ENCODE measurements at regions not wholly inside any gene's neighbourhood (a gene's known extent, or its start where the extent isn't known, plus 50 kb on each side); places are given as distances from the start of the nearest gene placed in this dataset.
"Not testable (repeated sequence)": the region's sequence is repeated elsewhere in the genome, so short reads cannot be mapped to it uniquely, and the experiment has no call there.

DNA sequence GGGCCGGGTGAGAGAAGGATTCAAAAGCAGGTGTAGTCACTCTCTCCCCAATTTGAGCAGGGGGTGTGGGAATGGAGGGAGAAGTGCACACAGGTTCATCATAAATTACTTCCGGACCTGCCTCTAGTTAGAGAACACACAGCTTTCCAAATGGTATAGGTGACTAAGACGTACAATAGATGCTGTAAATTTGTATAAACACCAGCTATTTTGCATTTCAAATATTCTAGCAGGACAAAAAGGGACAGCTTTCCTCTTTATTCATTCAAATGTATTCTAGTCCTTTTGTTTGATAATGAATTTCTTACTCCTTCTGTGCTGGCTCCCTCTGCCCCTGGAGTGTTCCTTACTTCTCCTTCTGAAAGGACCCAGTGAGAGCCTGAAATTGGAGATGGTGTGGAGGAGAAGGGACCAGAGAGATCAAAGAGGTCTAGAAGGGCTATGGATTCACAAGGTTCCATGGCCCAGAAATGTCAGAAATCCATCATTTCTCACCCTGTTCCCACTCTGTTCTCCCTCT is 53.2 kb upstream of the SH3BP4 start:
- no peak for DNase-seq (ENCODE audit: low read depth, low spot score)

DNA sequence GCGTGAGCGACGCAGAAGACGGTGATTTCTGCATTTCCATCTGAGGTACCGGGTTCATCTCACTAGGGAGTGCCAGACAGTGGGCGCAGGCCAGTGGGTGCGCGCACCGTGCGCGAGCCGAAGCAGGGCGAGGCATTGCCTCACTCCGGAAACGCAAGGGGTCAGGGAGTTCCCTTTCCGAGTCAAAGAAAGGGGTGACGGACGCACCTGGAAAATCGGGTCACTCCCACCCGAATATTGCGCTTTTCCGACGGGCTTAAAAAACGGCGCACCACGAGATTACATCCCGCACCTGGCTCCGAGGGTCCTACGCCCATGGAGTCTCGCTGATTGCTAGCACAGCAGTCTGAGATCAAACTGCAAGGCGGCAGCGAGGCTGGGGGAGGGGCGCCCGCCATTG is 63.4 kb upstream of the SH3BP4 start:
- not testable (repeated sequence) for DNase-seq (ENCODE audit: low read depth, low spot score)

DNA sequence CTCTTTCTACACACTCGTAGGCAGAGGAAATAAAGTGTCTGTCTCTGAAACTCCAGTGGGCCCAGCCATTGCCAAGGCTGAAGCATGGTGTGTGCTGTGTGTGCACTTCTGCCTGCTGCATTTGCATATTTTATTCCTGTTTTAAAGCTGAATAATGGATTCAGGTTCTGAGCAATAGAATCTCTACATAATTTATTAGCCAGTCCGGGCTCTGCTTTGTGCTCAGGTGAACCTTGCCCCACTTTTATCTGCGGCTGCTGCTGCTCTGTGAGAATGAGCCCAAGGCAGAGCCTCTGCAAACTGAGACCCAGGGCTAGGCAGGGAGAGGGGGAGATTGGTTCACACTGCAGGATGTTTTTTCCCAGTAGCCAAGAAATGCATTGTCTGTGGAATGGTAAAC is 64.6 kb upstream of the SH3BP4 start:
- DNase-seq (ENCODE audit: low read depth, low spot score), result no peak

DNA sequence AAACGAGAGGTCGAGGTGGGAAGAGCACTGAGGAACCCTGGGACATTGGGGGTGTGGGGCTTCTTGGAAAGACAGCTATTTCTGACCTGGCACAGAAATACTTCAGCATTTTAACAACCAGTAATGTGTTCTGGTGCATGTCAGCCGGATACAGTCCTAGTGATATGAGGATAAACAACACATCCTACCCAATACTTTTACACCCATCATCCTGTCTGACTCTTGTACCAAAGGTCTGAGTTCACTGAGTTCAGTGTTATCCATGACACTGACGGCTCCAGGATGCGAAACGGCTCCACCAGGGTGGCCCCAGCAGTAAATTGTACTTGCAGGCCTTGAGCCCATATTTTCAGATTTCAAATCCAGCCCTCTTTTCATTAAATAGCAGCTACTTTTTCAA is 65.9 kb upstream of the SH3BP4 start:
- no peak for DNase-seq (ENCODE audit: low read depth, low spot score)

DNA sequence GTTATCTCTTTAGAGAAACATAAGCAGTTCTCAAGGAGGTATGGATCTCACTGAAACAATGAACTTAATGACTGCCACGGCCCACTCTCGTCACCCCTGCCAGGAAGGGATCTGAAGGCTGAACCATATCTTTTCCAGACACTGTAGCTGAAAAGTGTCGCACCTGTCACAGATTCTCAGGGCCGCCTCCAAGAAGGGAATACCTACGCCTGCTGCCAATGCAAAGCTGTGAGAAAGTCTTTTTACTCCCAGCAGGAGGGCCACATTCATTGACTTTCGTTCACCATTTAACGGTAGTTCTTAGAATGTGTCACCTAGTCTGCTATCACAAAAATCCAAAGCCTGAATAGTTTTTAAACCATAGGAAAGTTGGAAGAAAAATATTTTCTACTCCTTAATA is 66.7 kb upstream of the SH3BP4 start:
- no peak for DNase-seq (ENCODE audit: low read depth, low spot score)

DNA sequence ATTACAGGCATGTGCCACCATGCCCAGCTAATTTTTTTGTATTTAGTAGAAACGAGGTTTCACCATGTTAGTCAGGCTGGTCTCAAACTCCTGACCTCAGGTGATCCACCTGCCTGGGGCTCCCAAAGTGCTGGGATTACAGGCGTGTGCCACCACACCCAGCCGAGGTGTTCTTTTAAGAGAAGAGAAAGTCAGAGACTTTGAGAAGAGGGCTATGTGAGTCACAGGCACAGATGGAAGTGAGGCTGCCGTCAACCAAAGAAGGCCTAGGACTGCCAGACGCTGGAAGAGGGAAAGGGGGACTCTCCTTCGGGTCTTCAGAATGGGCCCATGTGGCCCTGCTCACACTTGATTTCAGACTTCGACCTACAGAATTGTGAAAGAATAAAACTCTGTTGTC is 67.2 kb upstream of the SH3BP4 start:
- DNase-seq (ENCODE audit: low read depth, low spot score), result no peak

DNA sequence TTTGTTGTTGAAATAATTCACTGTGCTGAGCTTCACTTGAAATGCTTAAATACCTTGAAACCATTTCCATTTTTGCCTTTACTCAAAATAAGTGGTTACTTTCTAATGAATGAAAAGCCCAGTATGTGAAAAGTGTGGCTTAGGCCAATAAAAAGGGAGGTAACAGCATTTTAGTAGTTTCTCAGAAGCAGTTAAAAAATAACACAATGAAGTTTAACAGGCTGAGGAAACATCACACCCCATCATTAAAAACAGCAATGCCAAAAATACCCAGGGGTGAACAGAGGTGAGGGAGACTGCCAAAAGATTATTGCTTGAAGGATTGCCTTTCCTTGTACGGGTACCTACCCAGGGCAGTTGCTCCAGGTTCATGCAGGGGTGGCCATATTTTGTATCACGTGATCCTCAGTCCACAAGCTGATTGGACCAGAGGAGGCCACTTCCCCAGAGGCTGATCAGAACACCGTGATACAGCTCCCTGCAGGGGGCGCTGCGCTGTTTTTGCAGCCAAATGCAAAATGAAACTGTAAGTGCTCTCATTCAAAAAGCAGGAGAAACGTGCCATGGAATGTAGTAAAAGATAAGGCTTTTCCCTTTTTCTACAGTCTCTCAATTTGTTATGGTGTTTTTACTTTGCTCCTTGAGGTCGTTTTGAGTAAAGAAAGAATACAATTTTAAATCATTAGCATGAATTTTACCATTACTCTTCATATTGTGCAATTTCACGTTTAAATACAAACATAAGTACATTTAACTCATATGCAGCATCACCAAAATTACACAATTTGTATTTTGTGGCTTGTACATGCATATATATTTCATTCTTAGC is 70.2 kb upstream of the SH3BP4 start:
- DNase-seq (ENCODE audit: low read depth, low spot score), result peak; percentile 83

DNA sequence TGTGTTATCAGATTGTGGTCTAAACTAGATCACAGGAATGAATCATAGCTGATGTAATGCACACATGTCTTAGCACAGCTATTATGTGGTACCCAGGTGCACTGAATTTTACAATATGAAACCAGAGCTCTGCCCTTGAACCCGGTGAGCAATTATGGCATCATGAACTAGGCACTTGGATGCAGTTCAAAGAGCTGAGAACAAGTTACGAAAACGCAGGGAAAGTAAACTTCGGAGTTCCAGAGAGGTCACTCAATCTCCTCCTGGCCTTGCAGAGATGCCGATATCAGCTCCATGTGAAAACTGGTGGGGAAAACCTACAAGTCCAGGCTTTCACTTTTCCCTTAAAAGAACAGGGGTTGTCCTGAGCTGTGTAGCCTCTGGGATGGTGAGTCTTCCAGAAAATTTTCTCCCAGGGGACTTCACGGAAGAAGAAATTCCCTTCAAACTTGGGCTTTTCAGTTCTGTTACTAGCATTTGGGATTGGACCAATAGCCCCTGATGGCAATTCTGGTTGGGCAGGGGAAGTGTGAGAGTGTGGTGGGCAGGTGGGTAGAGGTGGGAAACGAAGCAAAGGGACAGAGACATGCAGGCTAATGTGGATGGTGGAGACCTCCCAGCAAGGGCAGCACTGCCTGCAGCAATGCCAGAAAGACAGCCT is 71.1 kb upstream of the SH3BP4 start:
- DNase-seq (ENCODE audit: low read depth, low spot score), result no peak

DNA sequence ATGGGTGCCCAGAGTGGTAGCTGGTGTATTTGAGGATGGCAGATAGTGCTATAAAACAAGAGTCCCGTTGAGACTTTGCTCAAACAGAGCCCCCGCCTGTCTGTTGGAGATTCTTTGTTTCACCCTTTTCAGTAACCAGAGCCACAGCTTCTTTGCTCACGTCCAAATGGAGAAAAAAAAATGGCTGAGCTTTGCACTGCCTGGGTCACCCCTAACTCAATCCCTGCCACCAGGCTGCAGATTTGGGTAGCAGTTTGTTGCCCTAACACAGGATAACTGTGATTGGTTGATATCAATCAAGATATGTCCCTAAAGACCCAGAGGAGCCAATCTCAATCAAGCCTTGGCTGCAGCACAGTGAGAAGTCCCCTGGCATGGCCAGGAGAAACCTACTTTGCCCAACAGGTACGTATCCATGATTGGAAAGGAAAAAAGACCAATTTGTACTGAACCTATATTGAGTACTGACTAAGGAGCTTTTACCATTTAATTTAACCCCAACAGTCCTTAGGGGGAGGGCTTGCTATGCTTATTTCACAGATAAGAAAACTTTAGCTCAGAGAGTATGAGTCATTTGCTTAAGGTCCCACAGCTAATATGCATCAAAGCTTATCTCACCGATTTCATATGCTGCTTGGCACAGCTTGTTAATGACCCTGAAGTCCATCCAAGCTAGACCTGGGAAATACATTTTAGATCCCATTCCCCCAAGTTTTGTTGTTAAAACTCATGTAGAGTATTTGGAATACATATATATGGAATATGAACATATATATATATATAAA is 72.0 kb upstream of the SH3BP4 start:
- no peak for DNase-seq (ENCODE audit: low read depth, low spot score)

DNA sequence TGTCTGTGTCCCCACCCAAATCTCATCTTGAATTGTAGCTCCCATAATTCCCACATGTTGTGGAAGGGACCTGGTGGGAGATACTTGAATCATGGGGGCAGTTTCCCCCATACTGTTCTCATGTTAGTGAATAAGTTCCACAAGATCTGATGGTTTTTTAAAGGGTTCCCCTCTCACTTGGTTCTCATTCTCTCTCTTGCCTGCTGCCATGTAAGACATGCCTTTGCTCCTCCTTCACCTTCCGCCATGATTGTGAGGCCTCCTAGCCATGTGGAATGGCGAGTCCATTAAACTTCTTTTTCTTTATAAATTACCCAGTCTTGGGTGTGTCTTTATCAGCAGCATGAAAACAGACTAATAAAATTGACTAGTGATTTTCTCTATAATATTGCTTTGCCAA is 75.2 kb upstream of the SH3BP4 start:
- not testable (repeated sequence) for DNase-seq (ENCODE audit: low read depth, low spot score)

DNA sequence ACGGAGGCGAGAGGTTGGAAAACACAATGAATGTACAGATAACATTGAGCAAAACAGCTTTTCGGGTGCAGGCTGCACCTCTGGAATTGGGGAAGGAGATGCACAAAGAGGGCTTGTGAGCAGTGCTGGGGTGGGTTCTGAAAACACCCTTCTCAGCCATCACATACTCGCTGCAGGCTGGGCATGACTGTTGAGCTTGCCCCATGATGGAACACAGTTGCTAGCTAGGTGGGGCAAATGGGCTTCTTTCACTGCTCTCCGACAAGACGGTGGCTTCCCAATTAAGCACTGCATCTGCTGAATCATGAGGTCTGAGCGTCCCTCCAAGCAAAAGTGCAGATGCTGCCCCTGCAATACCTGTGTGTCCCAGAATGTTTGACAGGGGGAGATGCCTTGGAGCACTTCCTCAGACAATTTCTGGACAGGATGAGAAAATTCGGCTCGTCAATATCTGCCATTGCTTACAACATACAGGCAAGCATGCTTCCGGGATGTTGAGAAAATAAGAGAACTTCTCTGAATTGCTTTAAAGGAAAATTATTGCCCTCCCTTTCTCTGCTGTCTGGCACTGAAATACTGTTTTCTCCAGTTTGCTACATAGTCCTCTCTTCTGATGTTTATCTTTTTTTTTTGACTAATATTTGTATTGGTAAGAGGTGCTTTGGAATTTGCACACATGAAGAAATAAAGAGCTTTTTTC is 77.3 kb upstream of the SH3BP4 start:
- no peak for DNase-seq (ENCODE audit: low read depth, low spot score)

DNA sequence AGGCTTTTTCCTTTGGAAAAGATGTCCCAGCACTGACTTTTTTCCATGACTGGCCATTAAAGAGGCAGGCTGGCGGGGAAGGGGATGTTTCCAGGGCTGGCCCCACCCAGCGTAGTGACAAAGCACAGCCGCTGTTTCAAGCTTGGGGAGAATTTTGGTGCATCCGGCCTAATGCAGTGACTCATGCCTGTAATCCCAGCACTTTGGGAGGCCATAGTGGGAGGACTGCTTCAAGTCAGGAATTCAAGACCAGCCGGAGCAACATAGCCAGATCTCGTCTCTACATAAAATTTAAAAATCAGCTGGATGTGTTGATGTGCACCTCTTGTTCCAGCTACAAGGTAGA is 78.0 kb upstream of the SH3BP4 start:
- no peak for DNase-seq (ENCODE audit: low read depth, low spot score)

DNA sequence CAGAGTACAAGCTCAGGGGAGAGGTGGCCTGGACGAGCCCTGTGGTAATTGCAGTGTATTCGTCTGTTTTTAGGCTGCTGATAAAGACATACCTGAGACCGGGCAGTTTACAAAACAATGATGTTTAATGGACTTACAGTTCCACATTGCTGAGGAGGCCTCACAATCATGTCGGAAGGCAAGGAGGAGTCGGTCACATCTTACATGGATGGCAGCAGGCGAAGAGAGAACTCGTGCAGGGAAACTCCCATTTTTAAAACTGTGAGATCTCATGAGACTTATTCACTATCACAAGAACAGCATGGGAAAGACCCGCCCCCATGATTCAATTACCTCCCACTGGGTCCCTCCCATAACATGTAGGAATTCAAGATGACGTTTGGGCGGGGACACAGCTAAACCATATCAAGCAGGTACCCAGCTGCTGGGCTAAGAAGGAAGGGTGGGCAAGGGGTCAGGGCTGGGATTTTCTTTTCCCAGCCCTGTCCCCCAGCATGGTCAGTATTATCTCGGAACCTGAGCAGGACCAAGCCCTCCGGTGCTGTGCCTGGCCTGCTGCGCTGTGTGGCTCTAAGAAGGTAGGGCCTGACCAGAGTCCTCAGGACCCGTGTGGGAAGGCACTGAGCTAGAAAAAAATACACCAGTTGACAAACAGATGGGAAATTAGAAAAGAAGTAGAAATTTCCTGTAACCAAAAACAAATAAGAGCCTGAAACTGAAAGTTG is 78.6 kb upstream of the SH3BP4 start:
- no peak for DNase-seq (ENCODE audit: low read depth, low spot score)

DNA sequence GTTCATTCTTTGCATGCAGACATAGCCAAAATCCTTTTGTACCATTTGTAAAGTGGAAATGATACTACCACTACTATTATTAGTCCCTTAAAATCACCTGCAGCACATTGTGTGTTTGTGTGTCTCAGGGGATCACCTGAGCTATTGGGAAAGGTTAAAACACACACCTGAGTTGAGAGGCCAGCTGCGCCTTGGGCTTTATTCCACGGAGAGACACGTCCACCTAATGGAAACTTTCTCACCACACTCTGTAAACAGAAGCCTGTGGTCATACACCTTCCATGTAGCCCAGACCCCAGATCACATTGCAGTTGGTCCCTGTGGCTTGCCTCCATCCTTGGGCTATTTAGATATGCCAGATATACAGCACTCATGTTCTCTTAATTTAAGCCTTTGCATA is 81.8 kb upstream of the SH3BP4 start:
- DNase-seq (ENCODE audit: low read depth, low spot score), result no peak

DNA sequence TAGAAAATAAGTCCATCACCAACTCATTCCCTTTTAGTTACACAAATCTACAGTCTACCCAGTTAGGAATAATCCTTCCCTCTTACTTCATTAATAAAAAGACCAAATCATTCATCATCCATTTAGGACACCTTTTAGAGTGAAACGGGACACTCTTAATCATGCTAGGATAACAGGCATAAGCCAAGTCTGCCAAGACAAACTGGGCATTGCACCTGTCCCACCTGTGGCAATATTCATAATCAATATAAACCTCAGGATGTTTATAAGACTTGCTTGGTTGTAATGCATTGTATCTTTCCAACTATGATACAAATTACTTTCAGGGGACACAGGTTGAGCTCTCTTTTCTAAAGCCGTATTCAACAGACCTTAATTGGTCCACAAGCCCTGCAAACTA is 82.7 kb upstream of the SH3BP4 start:
- DNase-seq (ENCODE audit: low read depth, low spot score), result no peak

DNA sequence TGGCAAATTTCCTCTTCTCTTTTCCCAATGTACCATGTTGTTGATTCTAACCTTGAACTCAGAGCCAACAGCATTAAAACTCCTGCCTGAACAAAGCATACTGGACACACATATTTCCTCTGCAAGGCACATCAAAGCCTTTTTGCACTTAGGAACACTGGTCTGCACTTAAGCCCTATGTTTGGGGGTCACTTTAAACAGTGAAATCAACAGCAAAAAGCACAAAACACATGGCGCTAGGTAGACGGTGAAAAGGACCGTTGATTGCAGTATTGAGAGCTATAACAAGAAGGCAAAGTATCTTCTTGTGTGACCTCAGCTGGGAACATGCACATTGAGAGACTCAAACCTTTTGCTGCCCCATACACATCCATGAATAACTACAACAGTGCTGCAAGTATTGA is 83.9 kb upstream of the SH3BP4 start:
- DNase-seq (ENCODE audit: low read depth, low spot score), result no peak

DNA sequence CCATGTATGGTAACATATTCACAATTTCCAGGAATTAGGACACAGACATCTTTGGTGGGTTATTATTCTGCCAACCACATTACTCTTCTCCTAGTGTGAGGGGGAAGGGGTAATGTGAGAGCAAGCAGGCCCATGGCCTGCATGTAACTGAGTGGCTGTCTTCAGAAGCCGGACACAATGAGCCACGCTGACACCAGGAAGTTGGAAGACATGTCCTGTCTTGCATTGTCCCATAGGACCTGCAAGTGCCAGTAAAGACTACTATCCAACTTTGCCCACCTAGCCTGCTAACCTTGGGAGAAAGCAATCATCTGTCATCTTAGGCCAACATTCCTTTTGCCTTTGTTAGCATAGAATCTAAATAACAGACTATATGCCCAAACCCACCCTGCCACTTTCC is 86.2 kb upstream of the SH3BP4 start:
- no peak for DNase-seq (ENCODE audit: low read depth, low spot score)

DNA sequence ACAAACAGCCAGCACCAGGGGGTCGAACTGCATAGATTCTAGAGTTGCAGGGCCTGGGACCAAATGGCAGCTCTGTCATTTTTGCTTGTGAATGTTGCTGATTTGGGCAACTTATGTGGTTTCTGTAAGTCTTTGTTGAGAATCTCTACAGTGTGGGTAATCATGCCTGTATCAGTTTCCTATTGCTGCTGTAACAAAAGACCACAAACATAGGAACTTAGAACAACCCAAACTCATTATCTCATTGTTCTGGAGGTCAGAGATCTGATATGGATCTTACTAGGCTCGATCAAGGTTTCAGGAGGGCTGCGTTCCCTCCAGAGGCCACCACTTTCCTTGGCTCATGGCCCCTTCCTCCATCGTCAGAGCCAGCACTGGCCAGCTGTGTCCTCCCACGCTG is 86.8 kb upstream of the SH3BP4 start:
- no peak for DNase-seq (ENCODE audit: low read depth, low spot score)

DNA sequence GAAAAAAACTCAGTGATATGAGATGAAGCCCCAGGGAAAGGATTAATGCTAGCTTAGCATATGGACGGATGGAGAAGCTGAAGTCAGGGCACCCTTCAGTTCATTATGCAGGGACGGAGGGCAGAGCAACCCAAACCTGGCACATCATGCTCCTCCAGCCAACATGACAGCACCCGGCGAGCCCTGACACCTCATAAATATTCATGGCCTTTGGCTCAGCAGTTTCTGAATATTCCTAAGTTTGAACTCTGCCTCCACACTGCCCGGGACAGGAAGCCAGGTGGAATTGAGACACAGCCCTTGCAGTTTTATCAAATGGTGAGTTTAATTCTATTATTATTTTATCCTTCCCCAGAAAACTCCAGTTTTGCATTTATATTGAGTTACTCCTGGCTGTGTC is 87.3 kb upstream of the SH3BP4 start:
- DNase-seq (ENCODE audit: low read depth, low spot score), result no peak

DNA sequence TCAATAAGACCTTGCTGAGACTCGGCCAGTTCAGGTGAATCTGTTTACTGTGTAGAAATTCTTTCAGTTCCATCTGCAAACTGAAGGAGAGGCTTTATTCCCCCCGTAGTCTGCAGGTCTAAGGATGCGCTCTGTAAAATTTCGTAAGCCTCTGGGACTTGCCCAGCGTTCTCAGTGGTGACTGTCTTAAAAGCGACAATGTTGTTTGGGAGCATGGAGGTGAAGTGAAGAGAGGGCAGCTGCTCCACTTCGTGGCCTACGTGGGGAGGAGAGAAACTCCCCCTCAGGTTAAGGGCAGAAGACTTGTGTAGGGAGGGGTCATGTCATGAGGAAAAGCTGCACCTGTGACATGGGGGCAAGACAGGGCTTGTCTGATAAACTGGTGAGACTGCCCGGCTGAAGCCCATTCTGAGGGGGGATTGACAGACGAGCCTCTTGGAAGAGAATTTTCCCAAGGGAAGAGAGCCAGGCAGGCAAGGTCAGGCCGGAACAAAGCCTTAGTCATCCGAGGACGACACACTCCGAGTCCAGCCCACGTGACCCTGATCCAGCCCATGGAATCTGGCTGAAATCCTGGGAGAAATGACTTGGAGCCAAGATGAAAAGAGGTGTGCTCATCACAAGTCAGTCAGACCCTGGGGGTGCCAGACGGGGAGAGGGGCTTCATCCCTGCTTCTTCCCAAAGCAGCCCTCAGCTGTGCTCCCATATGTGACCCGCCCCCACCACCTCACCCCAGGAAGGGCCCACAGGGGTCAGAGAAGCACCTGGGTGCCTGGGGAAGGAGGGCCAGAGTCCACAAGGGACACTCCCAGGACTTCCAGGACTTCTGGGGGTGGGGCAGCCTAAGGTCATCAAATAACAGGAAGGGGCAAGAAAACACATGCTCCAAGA is 88.5 kb upstream of the SH3BP4 start:
- DNase-seq (ENCODE audit: low read depth, low spot score), result no peak
